HEK293T (cell line): ENCODE measurements at regions not wholly inside any gene's neighbourhood (a gene's known extent, or its start where the extent isn't known, plus 50 kb on each side); places are given as distances from the start of the nearest gene placed in this dataset.
A peak's percentile ranks its signal among the peaks of the same experiment; 100 is the strongest.
"Not testable (repeated sequence)": the region's sequence is repeated elsewhere in the genome, so short reads cannot be mapped to it uniquely, and the experiment has no call there.

Experiments used
- CTCF ChIA-PET: fragments of 350-600 bp; formaldehyde crosslinking; extraction: SDS; loops from one replicate; lab custom pipeline; 2021; ENCODE audit warnings: antibody characterized with exemption, inconsistent platforms; lab: Yijun Ruan, JAX
- POLR2A ChIA-PET: fragments of 350-600 bp; formaldehyde crosslinking; extraction: SDS; loops from one replicate; lab custom pipeline; 2020; ENCODE audit warnings: antibody characterized with exemption, inconsistent platforms; lab: Yijun Ruan, JAX
- DNase-seq: peaks from one replicate; pipeline ENCODE4 v3.0.0; 2012; ENCODE audit warnings: mixed read lengths; ENCODE audit errors: extremely low spot score
- ARNT ChIP-seq: fragments of 450-650 bp; IDR thresholded peaks from 2 replicates; pipeline ENCODE4 v1.6.1; 2017; ENCODE audit warnings: mild to moderate bottlenecking
- BHLHE40 ChIP-seq: fragments of 450-650 bp; IDR thresholded peaks from 2 replicates; pipeline ENCODE4 v1.6.1; 2016; ENCODE audit warnings: mild to moderate bottlenecking, moderate library complexity, borderline replicate concordance
- CTBP1 ChIP-seq: fragments of 450-650 bp; IDR thresholded peaks from 2 replicates; pipeline ENCODE4 v1.6.1; 2016; ENCODE audit warnings: borderline replicate concordance
- ELF4 ChIP-seq: fragments of 450-650 bp; IDR thresholded peaks from 2 replicates; pipeline ENCODE4 v1.6.1; 2017; ENCODE audit warnings: antibody characterized with exemption
- FOXA1 ChIP-seq: fragments of 450-650 bp; IDR thresholded peaks from 2 replicates; pipeline ENCODE4 v1.6.1; 2016; ENCODE audit warnings: mild to moderate bottlenecking
- FOXK2 ChIP-seq: fragments of 450-650 bp; IDR thresholded peaks from 2 replicates; pipeline ENCODE4 v1.6.1; 2016; ENCODE audit warnings: mild to moderate bottlenecking
- FOXM1 ChIP-seq: fragments of 450-650 bp; IDR thresholded peaks from 2 replicates; pipeline ENCODE4 v1.6.1; 2017; ENCODE audit warnings: mild to moderate bottlenecking, borderline replicate concordance
- HDGF ChIP-seq: fragments of 450-650 bp; IDR thresholded peaks from 2 replicates; pipeline ENCODE4 v1.6.1; 2017; ENCODE audit warnings: antibody characterized with exemption, borderline replicate concordance
- L3MBTL2 ChIP-seq: fragments of 450-650 bp; conservative IDR thresholded peaks from 2 replicates; pipeline ENCODE4 v1.6.1; 2016; ENCODE audit warnings: mild to moderate bottlenecking
- LEF1 ChIP-seq: fragments of 450-650 bp; IDR thresholded peaks from 2 replicates; pipeline ENCODE4 v1.6.1; 2017; ENCODE audit warnings: mild to moderate bottlenecking, borderline replicate concordance
- NFRKB ChIP-seq: fragments of 450-650 bp; IDR thresholded peaks from 2 replicates; pipeline ENCODE4 v1.6.1; 2016; ENCODE audit warnings: mild to moderate bottlenecking, moderate library complexity
- PKNOX1 ChIP-seq: fragments of 450-650 bp; IDR thresholded peaks from 2 replicates; pipeline ENCODE4 v1.6.1; 2016
- SP1 ChIP-seq: fragments of 450-650 bp; IDR thresholded peaks from 2 replicates; pipeline ENCODE4 v1.6.1; 2017
- SUZ12 ChIP-seq: fragments of 450-650 bp; IDR thresholded peaks from 2 replicates; pipeline ENCODE4 v1.6.1; 2016; ENCODE audit warnings: mild to moderate bottlenecking
- TARDBP ChIP-seq: fragments of 450-650 bp; IDR thresholded peaks from 2 replicates; pipeline ENCODE4 v1.6.1; 2016
- ZNF384 ChIP-seq: fragments of 450-650 bp; IDR thresholded peaks from 2 replicates; pipeline ENCODE4 v1.6.1; 2016

GRCh38 chr1:201732351-201732750, 96.6 kb upstream of the IPO9 start:
- POLR2A ChIA-PET: interaction anchor here (0.8 kb wide), 1 partner anchor 12 kb away, joined by 3 read pairs; no protein-coding TSS in a partner anchor

GRCh38 chr1:201734221-201734620, 94.7 kb upstream of the IPO9 start:
- CTCF ChIA-PET, POLR2A ChIA-PET, DNase-seq: not testable (repeated sequence)

More at GRCh38 chr1:201732351-201732750, 96.6 kb upstream of the IPO9 start:
- DNase-seq: no peak
- TF ChIP-seq FOXK2: no peak
- TF ChIP-seq SUZ12: no peak
- no peak for TF ChIP-seq ZNF384
- TF ChIP-seq SP1: no peak
- TF ChIP-seq CTBP1: no peak
- TF ChIP-seq PKNOX1: no peak
- TF ChIP-seq HDGF: no peak
- TF ChIP-seq NFRKB: no peak
- CTCF ChIA-PET: no interaction called here

GRCh38 chr1:201734786-201735185, 94.2 kb upstream of the IPO9 start:
- no peak for DNase-seq
- TF ChIP-seq HDGF (no peak), ARNT (no peak), FOXK2 (no peak), LEF1 (no peak)
- CTCF ChIA-PET: no interaction called here
- POLR2A ChIA-PET: no interaction called here

GRCh38 chr1:201736707-201737320, 92.1 kb upstream of the IPO9 start:
- CTCF ChIA-PET: interaction anchor here (0.8 to 1.2 kb wide), 2 partner anchors 27 to 56 kb away, joined by 3 to 4 read pairs; no protein-coding TSS in a partner anchor
- POLR2A ChIA-PET: no interaction called here
- TF ChIP-seq PKNOX1 (no peak), HDGF (no peak), LEF1 (no peak), BHLHE40 (no peak), SP1 (no peak), ZNF384 (no peak), SUZ12 (no peak), TARDBP (no peak), ARNT (no peak), NFRKB (no peak), FOXM1 (no peak), FOXK2 (no peak), FOXA1 (no peak), CTBP1 (no peak), L3MBTL2 (no peak), ELF4 (no peak)
- no peak for DNase-seq

- POLR2A ChIA-PET: no interaction called here
- TF ChIP-seq HDGF: no peak
- no peak for TF ChIP-seq L3MBTL2
- no peak for TF ChIP-seq SUZ12
- no peak for TF ChIP-seq LEF1
- TF ChIP-seq PKNOX1: no peak
- no peak for TF ChIP-seq ELF4
- TF ChIP-seq FOXM1: no peak
- no peak for TF ChIP-seq SP1
- TF ChIP-seq BHLHE40: no peak
- no peak for DNase-seq
- CTCF ChIA-PET: interaction anchor here (0.8 to 1.2 kb wide), 2 partner anchors 28 to 55 kb away, joined by 3 to 4 read pairs; no protein-coding TSS in a partner anchor
Measured at GRCh38 chr1:201737352-201738060, 91.5 kb upstream of the IPO9 start.

GRCh38 chr1:201739080-201739479, 89.9 kb upstream of the IPO9 start:
- DNase-seq: no peak
- CTCF ChIA-PET: interaction anchor here (1.3 kb wide), 1 partner anchor 54 kb away, joined by 4 read pairs; no protein-coding TSS in a partner anchor
- TF ChIP-seq ZNF384: no peak
- TF ChIP-seq HDGF: 0 out of 2 replicates have a peak, but pooled peaks have one; percentile 71
- POLR2A ChIA-PET: no interaction called here
